ENCODE measurements at regions not wholly inside any gene's neighbourhood (a gene's known extent, or its start where the extent isn't known, plus 50 kb on each side); places are given as distances from the start of the nearest gene placed in this dataset.

GRCh38 chr5:75856056-75856455 is 138.8 kb upstream of the POC5 start:
- Histone ChIP-seq H3K36me3 (replicated peaks in 1 of 2; ENCODE audit: control insufficient read depth in 1 of 2, insufficient read depth in 2 of 2, low read length in 2 of 2) (no peaks in the 10 kb centered on the region), H3K9ac (ENCODE audit: insufficient read depth, low read length, poor library complexity, severe bottlenecking) (no peak overlapping the region), H3K27ac (ENCODE audit: low read depth in 1 of 2, low read length in 2 of 2) (no peak overlapping the region), H2AFZ (ENCODE audit: insufficient read depth, low read depth, low read length, poor library complexity, severe bottlenecking) (no peak overlapping the region), H3K4me2 (replicated peaks; ENCODE audit: extremely low read depth, low read length, poor library complexity, severe bottlenecking) (no peak overlapping the region), H3K9me3 (replicated peaks in 1 of 2; ENCODE audit: control insufficient read depth in 1 of 2, insufficient read depth in 1 of 2, low read length in 2 of 2) (peaks cover 0 to 6% of the 10 kb centered on the region in 2 donors), H3K4me3 (replicated peaks in 1 of 3; ENCODE audit: low read depth in 2 of 3, low read length in 3 of 3) (no peak overlapping the region), H3K27me3 (ENCODE audit: control insufficient read depth in 2 of 2, insufficient read depth in 2 of 2, low read length in 2 of 2) (no peaks in the 10 kb centered on the region), H4K20me1 (ENCODE audit: insufficient read depth, low read length) (no peaks in the 10 kb centered on the region), H3K79me2 (ENCODE audit: insufficient read depth, low read length) (no peaks in the 10 kb centered on the region), H3K4me1 (ENCODE audit: control insufficient read depth in 1 of 2, insufficient read depth in 2 of 2, low read length in 2 of 2) (no peaks in the 10 kb centered on the region)
- DNase-seq: no peak
- no peak overlapping the region for H3K27ac Mint-ChIP-seq
- peaks cover 3 to 10% (median 10%) of the 10 kb centered on the region in 3 donors for H3K27me3 Mint-ChIP-seq (ENCODE audit: low read depth in 3 of 3)
- H3K9me3 Mint-ChIP-seq: peaks cover 2 to 17% (median 11%) of the 10 kb centered on the region in 7 donors
- no peaks in the 10 kb centered on the region for H3K4me1 Mint-ChIP-seq
- intact Hi-C loops (cut with micrococcal nuclease): no loop called here
- no peak for TF ChIP-seq CTCF (IDR thresholded peaks at IDR 0.05)
- H3K36me3 Mint-ChIP-seq: no peaks in the 10 kb centered on the region
- no peak overlapping the region for H3K4me3 Mint-ChIP-seq

GRCh38 chr5:75848077-75848476 is 130.8 kb upstream of the POC5 start:
- H3K36me3 Mint-ChIP-seq: no peaks in the 10 kb centered on the region
- no peak for TF ChIP-seq CTCF (IDR thresholded peaks at IDR 0.05)
- Histone ChIP-seq H3K27ac (ENCODE audit: low read depth in 1 of 2, low read length in 2 of 2) (no peak overlapping the region), H3K4me3 (replicated peaks in 1 of 3; ENCODE audit: low read depth in 2 of 3, low read length in 3 of 3) (no peak overlapping the region), H3K9me3 (replicated peaks in 1 of 2; ENCODE audit: control insufficient read depth in 1 of 2, insufficient read depth in 1 of 2, low read length in 2 of 2) (no peaks in the 10 kb centered on the region), H3K9ac (ENCODE audit: insufficient read depth, low read length, poor library complexity, severe bottlenecking) (no peak overlapping the region), H4K20me1 (ENCODE audit: insufficient read depth, low read length) (no peaks in the 10 kb centered on the region), H3K79me2 (ENCODE audit: insufficient read depth, low read length) (no peaks in the 10 kb centered on the region), H3K4me1 (ENCODE audit: control insufficient read depth in 1 of 2, insufficient read depth in 2 of 2, low read length in 2 of 2) (peaks cover 11 to 12% of the 10 kb centered on the region in 2 donors), H2AFZ (ENCODE audit: insufficient read depth, low read depth, low read length, poor library complexity, severe bottlenecking) (no peak overlapping the region), H3K36me3 (replicated peaks in 1 of 2; ENCODE audit: control insufficient read depth in 1 of 2, insufficient read depth in 2 of 2, low read length in 2 of 2) (no peaks in the 10 kb centered on the region), H3K27me3 (ENCODE audit: control insufficient read depth in 2 of 2, insufficient read depth in 2 of 2, low read length in 2 of 2) (no peaks in the 10 kb centered on the region), H3K4me2 (replicated peaks; ENCODE audit: extremely low read depth, low read length, poor library complexity, severe bottlenecking) (no peak overlapping the region)
- intact Hi-C loops (cut with micrococcal nuclease): no loop called here
- DNase-seq: no peak
- WGBS (ENCODE audit: insufficient coverage): 92% methylated on average over 1 of the region's 1 CpG
- H3K27ac Mint-ChIP-seq: no peak overlapping the region
- H3K27me3 Mint-ChIP-seq (ENCODE audit: low read depth in 3 of 3): peaks cover 2 to 8% (median 4%) of the 10 kb centered on the region in 3 donors
- peaks cover 0 to 3% (median 0%) of the 10 kb centered on the region in 7 donors for H3K9me3 Mint-ChIP-seq
- peaks cover 14% of the 10 kb centered on the region for H3K4me1 Mint-ChIP-seq
- no peak overlapping the region for H3K4me3 Mint-ChIP-seq
